ENCODE measurements at regions not wholly inside any gene's neighbourhood (a gene's known extent, or its start where the extent isn't known, plus 50 kb on each side); places are given as distances from the start of the nearest gene placed in this dataset.
"Not testable (repeated sequence)": the region's sequence is repeated elsewhere in the genome, so short reads cannot be mapped to it uniquely, and the experiment has no call there.

GRCh38 chr9:108396193-108396592 is 459.6 kb downstream of the ACTL7B start:
- no peaks in the 10 kb centered on the region for H3K9me3 ChIP-seq (ENCODE audit: insufficient read depth, low read length)
- H3K27ac ChIP-seq (ENCODE audit: low read length): no peak overlapping the region
- no peaks in the 10 kb centered on the region for H4K20me1 ChIP-seq (ENCODE audit: insufficient read depth, low read length)
- H2AFZ ChIP-seq (ENCODE audit: low read depth, low read length): no peak overlapping the region
- no peak overlapping the region for H3K4me3 ChIP-seq (ENCODE audit: low read length)
- TF ChIP-seq, protein P1, sequence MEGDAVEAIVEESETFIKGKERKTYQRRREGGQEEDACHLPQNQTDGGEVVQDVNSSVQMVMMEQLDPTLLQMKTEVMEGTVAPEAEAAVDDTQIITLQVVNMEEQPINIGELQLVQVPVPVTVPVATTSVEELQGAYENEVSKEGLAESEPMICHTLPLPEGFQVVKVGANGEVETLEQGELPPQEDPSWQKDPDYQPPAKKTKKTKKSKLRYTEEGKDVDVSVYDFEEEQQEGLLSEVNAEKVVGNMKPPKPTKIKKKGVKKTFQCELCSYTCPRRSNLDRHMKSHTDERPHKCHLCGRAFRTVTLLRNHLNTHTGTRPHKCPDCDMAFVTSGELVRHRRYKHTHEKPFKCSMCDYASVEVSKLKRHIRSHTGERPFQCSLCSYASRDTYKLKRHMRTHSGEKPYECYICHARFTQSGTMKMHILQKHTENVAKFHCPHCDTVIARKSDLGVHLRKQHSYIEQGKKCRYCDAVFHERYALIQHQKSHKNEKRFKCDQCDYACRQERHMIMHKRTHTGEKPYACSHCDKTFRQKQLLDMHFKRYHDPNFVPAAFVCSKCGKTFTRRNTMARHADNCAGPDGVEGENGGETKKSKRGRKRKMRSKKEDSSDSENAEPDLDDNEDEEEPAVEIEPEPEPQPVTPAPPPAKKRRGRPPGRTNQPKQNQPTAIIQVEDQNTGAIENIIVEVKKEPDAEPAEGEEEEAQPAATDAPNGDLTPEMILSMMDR (IDR thresholded peaks at IDR 0.05; ENCODE audit: low read depth, low read length): no peak
- no peaks in the 10 kb centered on the region for H3K79me2 ChIP-seq (ENCODE audit: low read length)
- H3K4me2 ChIP-seq (ENCODE audit: low read length): no peak overlapping the region
- H3K9ac ChIP-seq (ENCODE audit: low read length): no peak overlapping the region
- H3K4me1 ChIP-seq (ENCODE audit: low read length): no peaks in the 10 kb centered on the region
- H3K36me3 ChIP-seq (replicated peaks; ENCODE audit: low read depth, low read length): no peaks in the 10 kb centered on the region
- H3K27me3 ChIP-seq (ENCODE audit: low read depth, low read length): no peaks in the 10 kb centered on the region

- no peak overlapping the region for H3K27ac ChIP-seq (ENCODE audit: low read length)
- no peaks in the 10 kb centered on the region for H3K9me3 ChIP-seq (ENCODE audit: insufficient read depth, low read length)
- H3K4me3 ChIP-seq (ENCODE audit: low read length): no peak overlapping the region
- TF ChIP-seq, protein P1 (IDR thresholded peaks at IDR 0.05; ENCODE audit: low read depth, low read length): no peak
- TF ChIP-seq EZH2phosphoT487 (IDR thresholded peaks at IDR 0.05; ENCODE audit: low read depth): no peak
- no peaks in the 10 kb centered on the region for H3K79me2 ChIP-seq (ENCODE audit: low read length)
- H4K20me1 ChIP-seq (ENCODE audit: insufficient read depth, low read length): no peaks in the 10 kb centered on the region
- H3K4me2 ChIP-seq (ENCODE audit: low read length): no peak overlapping the region
- H3K36me3 ChIP-seq (replicated peaks; ENCODE audit: low read depth, low read length): no peaks in the 10 kb centered on the region
- no peaks in the 10 kb centered on the region for H3K27me3 ChIP-seq (ENCODE audit: low read depth, low read length)
- H3K9ac ChIP-seq (ENCODE audit: low read length): no peak overlapping the region
- no peak overlapping the region for H2AFZ ChIP-seq (ENCODE audit: low read depth, low read length)
- no peaks in the 10 kb centered on the region for H3K4me1 ChIP-seq (ENCODE audit: low read length)
These were observed 460.4 kb downstream of the ACTL7B start for GRCh38 chr9:108395421-108395820.

GRCh38 chr9:108394726-108395125 is 461.1 kb downstream of the ACTL7B start:
- H3K27ac ChIP-seq (ENCODE audit: low read length): no peak overlapping the region

DNA sequence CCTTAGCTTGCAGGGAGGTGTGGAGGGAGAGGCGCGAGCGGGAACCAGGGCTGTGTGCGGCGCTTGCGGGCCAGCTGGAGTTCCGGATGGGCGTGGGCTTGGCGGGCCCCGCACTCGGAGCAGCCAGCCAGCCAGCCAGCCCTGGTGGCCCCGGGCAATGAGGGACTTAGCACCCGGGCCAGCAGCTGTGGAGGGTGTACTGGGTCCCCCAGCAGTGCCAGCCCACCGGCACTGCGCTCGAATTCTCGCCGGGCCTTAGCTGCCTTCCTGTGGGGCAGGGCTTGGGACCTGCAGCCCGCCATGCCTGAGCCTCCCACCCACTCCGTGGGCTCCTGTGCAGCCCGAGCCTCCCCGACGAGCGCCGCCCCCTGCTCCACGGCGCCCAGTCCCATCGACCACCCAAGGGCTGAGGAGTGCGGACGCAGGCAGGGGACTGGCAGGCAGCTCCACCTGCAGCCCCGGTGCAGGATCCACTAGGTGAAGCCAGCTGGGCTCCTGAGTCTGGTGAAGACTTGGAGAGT is 462.2 kb downstream of the ACTL7B start:
- not testable (repeated sequence) for H3K27me3 ChIP-seq (ENCODE audit: low read depth, low read length); H3K4me3 ChIP-seq (ENCODE audit: low read length); H2AFZ ChIP-seq (ENCODE audit: low read depth, low read length); H3K36me3 ChIP-seq (replicated peaks; ENCODE audit: low read depth, low read length); H3K79me2 ChIP-seq (ENCODE audit: low read length); H3K27ac ChIP-seq (ENCODE audit: low read length); H3K9me3 ChIP-seq (ENCODE audit: insufficient read depth, low read length); H3K4me2 ChIP-seq (ENCODE audit: low read length); H3K4me1 ChIP-seq (ENCODE audit: low read length); H3K9ac ChIP-seq (ENCODE audit: low read length); H4K20me1 ChIP-seq (ENCODE audit: insufficient read depth, low read length)

More at GRCh38 chr9:108394726-108395125, 461.1 kb downstream of the ACTL7B start:
- no peaks in the 10 kb centered on the region for H3K27me3 ChIP-seq (ENCODE audit: low read depth, low read length)
- no peak overlapping the region for H3K4me3 ChIP-seq (ENCODE audit: low read length)
- H3K9me3 ChIP-seq (ENCODE audit: insufficient read depth, low read length): no peaks in the 10 kb centered on the region
- H3K4me1 ChIP-seq (ENCODE audit: low read length): no peaks in the 10 kb centered on the region
- TF ChIP-seq, protein P1 (IDR thresholded peaks at IDR 0.05; ENCODE audit: low read depth, low read length): no peak
- no peak for TF ChIP-seq EZH2phosphoT487 (IDR thresholded peaks at IDR 0.05; ENCODE audit: low read depth)
- H2AFZ ChIP-seq (ENCODE audit: low read depth, low read length): no peak overlapping the region
- no peaks in the 10 kb centered on the region for H3K36me3 ChIP-seq (replicated peaks; ENCODE audit: low read depth, low read length)
- H4K20me1 ChIP-seq (ENCODE audit: insufficient read depth, low read length): no peaks in the 10 kb centered on the region
- H3K79me2 ChIP-seq (ENCODE audit: low read length): no peaks in the 10 kb centered on the region
- no peak overlapping the region for H3K9ac ChIP-seq (ENCODE audit: low read length)
- H3K4me2 ChIP-seq (ENCODE audit: low read length): no peak overlapping the region

- Histone ChIP-seq H3K27ac (ENCODE audit: low read length) (no peak overlapping the region), H3K27me3 (ENCODE audit: low read depth, low read length) (no peaks in the 10 kb centered on the region), H3K9me3 (ENCODE audit: insufficient read depth, low read length) (no peaks in the 10 kb centered on the region), H3K4me2 (ENCODE audit: low read length) (no peak overlapping the region), H3K4me3 (ENCODE audit: low read length) (no peak overlapping the region), H3K36me3 (replicated peaks; ENCODE audit: low read depth, low read length) (no peaks in the 10 kb centered on the region), H3K79me2 (ENCODE audit: low read length) (no peaks in the 10 kb centered on the region), H2AFZ (ENCODE audit: low read depth, low read length) (no peak overlapping the region), H3K9ac (ENCODE audit: low read length) (no peak overlapping the region), H4K20me1 (ENCODE audit: insufficient read depth, low read length) (no peaks in the 10 kb centered on the region), H3K4me1 (ENCODE audit: low read length) (no peaks in the 10 kb centered on the region)
- TF ChIP-seq EZH2phosphoT487 (IDR thresholded peaks at IDR 0.05; ENCODE audit: low read depth): no peak
- TF ChIP-seq, protein P1 (IDR thresholded peaks at IDR 0.05; ENCODE audit: low read depth, low read length): no peak
These were observed 462.9 kb downstream of the ACTL7B start for GRCh38 chr9:108392877-108393276.
